ENCODE measurements at regions not wholly inside any gene's neighbourhood (a gene's known extent, or its start where the extent isn't known, plus 50 kb on each side); places are given as distances from the start of the nearest gene placed in this dataset.
"Not testable (repeated sequence)": the region's sequence is repeated elsewhere in the genome, so short reads cannot be mapped to it uniquely, and the experiment has no call there.

- TF ChIP-seq, protein P1, sequence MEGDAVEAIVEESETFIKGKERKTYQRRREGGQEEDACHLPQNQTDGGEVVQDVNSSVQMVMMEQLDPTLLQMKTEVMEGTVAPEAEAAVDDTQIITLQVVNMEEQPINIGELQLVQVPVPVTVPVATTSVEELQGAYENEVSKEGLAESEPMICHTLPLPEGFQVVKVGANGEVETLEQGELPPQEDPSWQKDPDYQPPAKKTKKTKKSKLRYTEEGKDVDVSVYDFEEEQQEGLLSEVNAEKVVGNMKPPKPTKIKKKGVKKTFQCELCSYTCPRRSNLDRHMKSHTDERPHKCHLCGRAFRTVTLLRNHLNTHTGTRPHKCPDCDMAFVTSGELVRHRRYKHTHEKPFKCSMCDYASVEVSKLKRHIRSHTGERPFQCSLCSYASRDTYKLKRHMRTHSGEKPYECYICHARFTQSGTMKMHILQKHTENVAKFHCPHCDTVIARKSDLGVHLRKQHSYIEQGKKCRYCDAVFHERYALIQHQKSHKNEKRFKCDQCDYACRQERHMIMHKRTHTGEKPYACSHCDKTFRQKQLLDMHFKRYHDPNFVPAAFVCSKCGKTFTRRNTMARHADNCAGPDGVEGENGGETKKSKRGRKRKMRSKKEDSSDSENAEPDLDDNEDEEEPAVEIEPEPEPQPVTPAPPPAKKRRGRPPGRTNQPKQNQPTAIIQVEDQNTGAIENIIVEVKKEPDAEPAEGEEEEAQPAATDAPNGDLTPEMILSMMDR (conservative IDR thresholded peaks at IDR 0.05; ENCODE audit: low read length), result not testable (repeated sequence)
- not testable (repeated sequence) for TF ChIP-seq EZH2phosphoT487 (IDR thresholded peaks at IDR 0.05; ENCODE audit: borderline replicate concordance, low read depth, low read length)
These were observed 62.0 kb upstream of the CDR2 start for GRCh38 chr16:22436326-22436822.

Data from OCI-LY7 (cell line).